HCT116 (cell line): ENCODE measurements at regions not wholly inside any gene's neighbourhood (a gene's known extent, or its start where the extent isn't known, plus 50 kb on each side); places are given as distances from the start of the nearest gene placed in this dataset.

Experiments
- CTCF ChIP-seq, 3 experiments: fragments of 200-600 bp in 1 of 3; sonication (generic) in 1 of 3; IDR thresholded peaks in 2 of 3; conservative IDR thresholded peaks in 1 of 3; 2 replicates each; pipeline ENCODE4 v1.5.1; 2012 to 2017; ENCODE audit warnings: low read depth in 2 of 3, low read length in 2 of 3, antibody characterized with exemption in 1 of 3, borderline replicate concordance in 1 of 3, control low read depth in 1 of 3, mild to moderate bottlenecking in 1 of 3, mixed read lengths in 1 of 3, mixed run types in 1 of 3, moderate library complexity in 1 of 3; ENCODE audit not compliant: insufficient read depth in 1 of 3
- EZH2 ChIP-seq: fragments of 200-600 bp; sonication (generic); IDR thresholded peaks from 2 replicates; pipeline ENCODE4 v1.6.1; 2017; ENCODE audit warnings: antibody characterized with exemption, mixed run types
- MAX ChIP-seq: IDR thresholded peaks from 2 replicates; pipeline ENCODE4 v1.6.1; 2012
- POLR2A ChIP-seq: IDR thresholded peaks from 2 replicates; pipeline ENCODE4 v1.7.0; 2011; ENCODE audit warnings: borderline replicate concordance; ENCODE audit not compliant: insufficient read depth, insufficient read length; ENCODE audit errors: extremely low read depth
- SP1 ChIP-seq: IDR thresholded peaks from 2 replicates; pipeline ENCODE4 v1.6.1; 2012; ENCODE audit warnings: low read depth
- TCF7L2 ChIP-seq: IDR thresholded peaks from 2 replicates; pipeline ENCODE4 v1.7.0; 2011; ENCODE audit warnings: borderline replicate concordance, inconsistent platforms; ENCODE audit not compliant: insufficient read depth, insufficient read length; ENCODE audit errors: extremely low read depth

- TF ChIP-seq POLR2A (no peak), MAX (no peak), EZH2 (no peak), CTCF (IDR thresholded peaks at IDR 0.05 in 2 of 3, conservative IDR thresholded peaks at IDR 0.05 in 1 of 3; ENCODE audit: borderline replicate concordance in 1 of 3, insufficient read depth in 1 of 3, low read depth in 2 of 3, low read length in 2 of 3) (no peak), SP1 (no peak), TCF7L2 (no peak)
These were observed 442.1 kb downstream of the SUCLG1 start for GRCh38 chr2:84017010-84017409.
